PC-3 (cell line): ENCODE measurements at regions not wholly inside any gene's neighbourhood (a gene's known extent, or its start where the extent isn't known, plus 50 kb on each side); places are given as distances from the start of the nearest gene placed in this dataset.

Experiments
- ATAC-seq: fragments of 200-7000 bp; cut with Tn5 transposase; 2 replicates; pipeline ENCODE4 v1.9.1; 2020; ENCODE audit warnings: mild to moderate bottlenecking, moderate library complexity
- BruUV-seq: library from RNA; stranded (reverse); fragments of 400-500 nt; replicated peaks from 2 replicates; lab custom pipeline; 2021; lab: Mats Ljungman, UMichigan
- CTCF ChIA-PET: fragments of 300-600 bp; sonication (Branson Sonifier 250); formaldehyde crosslinking; loops from one replicate; lab custom pipeline; 2022; ENCODE audit warnings: antibody characterized with exemption; lab: Charles Lee
- POLR2A ChIA-PET: fragments of 300-600 bp; sonication (Branson Sonifier 250); formaldehyde crosslinking; loops from one replicate; lab custom pipeline; 2022; ENCODE audit warnings: antibody characterized with exemption; ENCODE audit not compliant: unreplicated experiment; lab: Charles Lee
- DNase-seq: peaks from one replicate; pipeline ENCODE4 v3.0.0-alpha.2; 2015
- H2AFZ ChIP-seq: fragments of 300-600 bp; sonication (generic); 2 replicates; pipeline ENCODE4 v1.6.0; 2016; ENCODE audit warnings: antibody characterized with exemption, low read length
- H3F3A ChIP-seq: fragments of 300-600 bp; sonication (generic); one replicate; pipeline ENCODE4 v1.6.0; 2017; ENCODE audit warnings: antibody characterized with exemption, low read length, control low read depth, mild to moderate bottlenecking; ENCODE audit not compliant: unreplicated experiment
- H3K27ac ChIP-seq: fragments of 300-600 bp; sonication (generic); 2 replicates; pipeline ENCODE4 v1.5.1; 2016; ENCODE audit warnings: mild to moderate bottlenecking, low read length
- H3K27me3 ChIP-seq: fragments of 300-600 bp; sonication (generic); 2 replicates; pipeline ENCODE4 v1.6.1; 2016; ENCODE audit warnings: low read length, mixed read lengths
- H3K36me3 ChIP-seq: fragments of 300-600 bp; sonication (generic); 2 replicates; pipeline ENCODE4 v1.6.1; 2016; ENCODE audit warnings: low read depth, mixed run types, low read length, mixed read lengths
- H3K4me1 ChIP-seq: fragments of 300-600 bp; sonication (generic); 2 replicates; pipeline ENCODE4 v1.5.1; 2016; ENCODE audit warnings: low read length; ENCODE audit not compliant: insufficient read depth
- H3K4me2 ChIP-seq: fragments of 300-600 bp; sonication (generic); 2 replicates; pipeline ENCODE4 v1.6.0; 2016; ENCODE audit warnings: low read length
- H3K4me3 ChIP-seq: fragments of 300-600 bp; sonication (generic); 2 replicates; pipeline ENCODE4 v1.5.1; 2016; ENCODE audit warnings: mild to moderate bottlenecking, low read length, mixed read lengths
- H3K79me2 ChIP-seq: fragments of 300-600 bp; sonication (generic); 2 replicates; pipeline ENCODE4 v1.6.1; 2017; ENCODE audit warnings: low read length, mixed read lengths
- H3K9ac ChIP-seq: fragments of 300-600 bp; sonication (generic); 2 replicates; pipeline ENCODE4 v1.6.0; 2016; ENCODE audit warnings: mild to moderate bottlenecking, low read length
- H3K9me2 ChIP-seq: fragments of 300-600 bp; sonication (generic); replicated peaks from 2 replicates; pipeline ENCODE4 v1.6.1; 2016; ENCODE audit warnings: mixed run types, low read length, mixed read lengths
- H3K9me3 ChIP-seq: fragments of 300-600 bp; sonication (generic); 2 replicates; pipeline ENCODE4 v1.6.1; 2016; ENCODE audit warnings: low read length, mixed read lengths
- H4K20me1 ChIP-seq: fragments of 300-600 bp; sonication (generic); 2 replicates; pipeline ENCODE4 v1.6.1; 2016; ENCODE audit warnings: low read length, mixed read lengths
- CTCF ChIP-seq: fragments of 300-600 bp; sonication (generic); conservative IDR thresholded peaks from 2 replicates; pipeline ENCODE4 v1.5.1; 2017; ENCODE audit warnings: antibody characterized with exemption, low read depth, mild to moderate bottlenecking, low read length
- EZH2 ChIP-seq: fragments of 300-600 bp; sonication (generic); IDR thresholded peaks from one replicate; pipeline ENCODE4 v1.6.1; 2017; ENCODE audit warnings: antibody characterized with exemption, mild to moderate bottlenecking, low read length; ENCODE audit not compliant: unreplicated experiment
- EZH2phosphoT487 ChIP-seq: fragments of 300-600 bp; sonication (generic); IDR thresholded peaks from 2 replicates; pipeline ENCODE4 v1.6.1; 2018; ENCODE audit warnings: mild to moderate bottlenecking, antibody characterized with exemption, low read length, borderline replicate concordance
- intact Hi-C: fragments of 100-400 bp; cut with micrococcal nuclease; formaldehyde crosslinking; loops from 2 replicates; pipeline ENCODE4 v1.9.0; 2023

GRCh38 chr2:51291762-51292551 lies 260.0 kb upstream of the NRXN1 start:
- Histone ChIP-seq H3K9me2 (no peaks in the 10 kb centered on the region), H3K27ac (no peak overlapping the region), H3K79me2 (no peaks in the 10 kb centered on the region), H3K4me1 (no peaks in the 10 kb centered on the region), H3K36me3 (no peaks in the 10 kb centered on the region), H3K9ac (no peak overlapping the region), H4K20me1 (no peaks in the 10 kb centered on the region), H3K4me3 (no peak overlapping the region), H3K27me3 (no peaks in the 10 kb centered on the region), H2AFZ (no peak overlapping the region), H3F3A (no peaks in the 10 kb centered on the region), H3K9me3 (no peaks in the 10 kb centered on the region), H3K4me2 (no peak overlapping the region)
- ChIA-PET POLR2A (no interaction called here), CTCF (no interaction called here)
- DNase-seq: no peak
- intact Hi-C loops: no loop called here
- no TSS peak for BruUV-seq
- no peak for ATAC-seq
- TF ChIP-seq EZH2 (no peak), CTCF (no peak), EZH2phosphoT487 (no peak)

GRCh38 chr2:51290725-51291124 lies 258.8 kb upstream of the NRXN1 start:
- H3K27me3 ChIP-seq: no peaks in the 10 kb centered on the region
- H2AFZ ChIP-seq: no peak overlapping the region
- ChIA-PET POLR2A (no interaction called here), CTCF (no interaction called here)
- no peaks in the 10 kb centered on the region for H3K9me3 ChIP-seq
- no peaks in the 10 kb centered on the region for H3K9me2 ChIP-seq
- no peak overlapping the region for H3K27ac ChIP-seq
- DNase-seq (peak; percentile 36), ATAC-seq (no peak)
- no peak for TF ChIP-seq EZH2phosphoT487
- no peak for TF ChIP-seq CTCF
- H3K36me3 ChIP-seq: no peaks in the 10 kb centered on the region
- H3K4me3 ChIP-seq: no peak overlapping the region
- no peaks in the 10 kb centered on the region for H3K4me1 ChIP-seq
- no peaks in the 10 kb centered on the region for H3F3A ChIP-seq
- H3K4me2 ChIP-seq: no peak overlapping the region
- intact Hi-C loops: no loop called here
- H4K20me1 ChIP-seq: no peaks in the 10 kb centered on the region
- no peaks in the 10 kb centered on the region for H3K79me2 ChIP-seq
- BruUV-seq: no TSS peak
- no peak overlapping the region for H3K9ac ChIP-seq

- DNase-seq: no peak
- no peak for ATAC-seq
- H2AFZ ChIP-seq: no peak overlapping the region
- intact Hi-C loops: no loop called here
- no peaks in the 10 kb centered on the region for H3K9me2 ChIP-seq
- H3K27me3 ChIP-seq: no peaks in the 10 kb centered on the region
- H3F3A ChIP-seq: no peaks in the 10 kb centered on the region
- no peak overlapping the region for H3K9ac ChIP-seq
- no peaks in the 10 kb centered on the region for H3K4me1 ChIP-seq
- H4K20me1 ChIP-seq: no peaks in the 10 kb centered on the region
- POLR2A ChIA-PET: no interaction called here
- H3K9me3 ChIP-seq: no peaks in the 10 kb centered on the region
- H3K4me2 ChIP-seq: no peak overlapping the region
- H3K4me3 ChIP-seq: no peak overlapping the region
- CTCF ChIA-PET: no interaction called here
- no peak for TF ChIP-seq EZH2phosphoT487
- TF ChIP-seq EZH2: no peak
- TF ChIP-seq CTCF: no peak
- H3K27ac ChIP-seq: no peak overlapping the region
- no TSS peak for BruUV-seq
- no peaks in the 10 kb centered on the region for H3K79me2 ChIP-seq
- H3K36me3 ChIP-seq: no peaks in the 10 kb centered on the region
These were observed 257.1 kb upstream of the NRXN1 start for GRCh38 chr2:51289045-51289444.
